Ishikawa (cell line): ENCODE measurements at regions not wholly inside any gene's neighbourhood (a gene's known extent, or its start where the extent isn't known, plus 50 kb on each side); places are given as distances from the start of the nearest gene placed in this dataset.

Source experiments
- CEBPB ChIP-seq: IDR thresholded peaks from 2 replicates; pipeline ENCODE4 v1.6.1; 2012
- CREB1 ChIP-seq: IDR thresholded peaks from 2 replicates; pipeline ENCODE4 v1.6.1; 2012; ENCODE audit warnings: low read depth
- EGR1 ChIP-seq: IDR thresholded peaks from 2 replicates; pipeline ENCODE4 v1.6.1; 2012
- EP300 ChIP-seq: IDR thresholded peaks from 2 replicates; pipeline ENCODE4 v1.6.1; 2012; ENCODE audit warnings: borderline replicate concordance
- FOXM1 ChIP-seq: IDR thresholded peaks from 2 replicates; pipeline ENCODE4 v1.6.1; 2012; ENCODE audit warnings: low read depth, borderline replicate concordance
- RAD21 ChIP-seq: IDR thresholded peaks from 2 replicates; pipeline ENCODE4 v1.6.1; 2012; ENCODE audit warnings: low read depth
- TAF1 ChIP-seq: IDR thresholded peaks from 2 replicates; pipeline ENCODE4 v1.6.1; 2012; ENCODE audit warnings: low read depth, mild to moderate bottlenecking
- TEAD4 ChIP-seq: IDR thresholded peaks from 2 replicates; pipeline ENCODE4 v1.6.1; 2012
- YY1 ChIP-seq: IDR thresholded peaks from 2 replicates; pipeline ENCODE4 v1.6.1; 2012; ENCODE audit warnings: low read depth
- TF ChIP-seq, protein P1 (sequence below): IDR thresholded peaks from 2 replicates; pipeline ENCODE4 v1.6.1; 2012; ENCODE audit warnings: low read depth, mild to moderate bottlenecking
- TF ChIP-seq, protein P2 (sequence below): IDR thresholded peaks from 2 replicates; pipeline ENCODE4 v1.6.1; 2012
- TF ChIP-seq, protein P3 (sequence below): IDR thresholded peaks from 2 replicates; pipeline ENCODE4 v1.6.1; 2012

DNA sequence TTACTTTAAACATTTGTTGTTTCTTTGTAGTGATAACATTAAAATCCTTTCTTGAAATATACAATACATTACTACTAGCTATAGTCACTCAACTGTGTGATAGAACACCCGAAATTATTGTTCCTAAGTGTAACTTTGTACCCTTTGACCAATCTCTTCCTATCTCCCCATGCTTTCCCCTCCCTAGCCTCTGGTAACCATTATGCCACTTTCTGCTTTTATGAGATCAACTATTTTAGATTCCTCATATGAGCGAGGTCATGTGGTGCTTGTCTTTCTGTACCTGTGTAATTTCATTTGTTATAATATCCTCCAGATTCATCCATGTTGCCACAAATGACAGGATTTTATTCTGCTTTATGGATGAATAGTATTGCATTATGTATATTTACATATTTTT lies 629.0 kb downstream of the USP25 start:
- TF ChIP-seq CREB1: no peak
- no peak for TF ChIP-seq FOXM1
- no peak for TF ChIP-seq TAF1
- no peak for TF ChIP-seq EP300
- TF ChIP-seq EGR1: no peak
- no peak for TF ChIP-seq CEBPB
- TF ChIP-seq, protein P1, sequence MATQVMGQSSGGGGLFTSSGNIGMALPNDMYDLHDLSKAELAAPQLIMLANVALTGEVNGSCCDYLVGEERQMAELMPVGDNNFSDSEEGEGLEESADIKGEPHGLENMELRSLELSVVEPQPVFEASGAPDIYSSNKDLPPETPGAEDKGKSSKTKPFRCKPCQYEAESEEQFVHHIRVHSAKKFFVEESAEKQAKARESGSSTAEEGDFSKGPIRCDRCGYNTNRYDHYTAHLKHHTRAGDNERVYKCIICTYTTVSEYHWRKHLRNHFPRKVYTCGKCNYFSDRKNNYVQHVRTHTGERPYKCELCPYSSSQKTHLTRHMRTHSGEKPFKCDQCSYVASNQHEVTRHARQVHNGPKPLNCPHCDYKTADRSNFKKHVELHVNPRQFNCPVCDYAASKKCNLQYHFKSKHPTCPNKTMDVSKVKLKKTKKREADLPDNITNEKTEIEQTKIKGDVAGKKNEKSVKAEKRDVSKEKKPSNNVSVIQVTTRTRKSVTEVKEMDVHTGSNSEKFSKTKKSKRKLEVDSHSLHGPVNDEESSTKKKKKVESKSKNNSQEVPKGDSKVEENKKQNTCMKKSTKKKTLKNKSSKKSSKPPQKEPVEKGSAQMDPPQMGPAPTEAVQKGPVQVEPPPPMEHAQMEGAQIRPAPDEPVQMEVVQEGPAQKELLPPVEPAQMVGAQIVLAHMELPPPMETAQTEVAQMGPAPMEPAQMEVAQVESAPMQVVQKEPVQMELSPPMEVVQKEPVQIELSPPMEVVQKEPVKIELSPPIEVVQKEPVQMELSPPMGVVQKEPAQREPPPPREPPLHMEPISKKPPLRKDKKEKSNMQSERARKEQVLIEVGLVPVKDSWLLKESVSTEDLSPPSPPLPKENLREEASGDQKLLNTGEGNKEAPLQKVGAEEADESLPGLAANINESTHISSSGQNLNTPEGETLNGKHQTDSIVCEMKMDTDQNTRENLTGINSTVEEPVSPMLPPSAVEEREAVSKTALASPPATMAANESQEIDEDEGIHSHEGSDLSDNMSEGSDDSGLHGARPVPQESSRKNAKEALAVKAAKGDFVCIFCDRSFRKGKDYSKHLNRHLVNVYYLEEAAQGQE: no peak
- TF ChIP-seq, protein P2, sequence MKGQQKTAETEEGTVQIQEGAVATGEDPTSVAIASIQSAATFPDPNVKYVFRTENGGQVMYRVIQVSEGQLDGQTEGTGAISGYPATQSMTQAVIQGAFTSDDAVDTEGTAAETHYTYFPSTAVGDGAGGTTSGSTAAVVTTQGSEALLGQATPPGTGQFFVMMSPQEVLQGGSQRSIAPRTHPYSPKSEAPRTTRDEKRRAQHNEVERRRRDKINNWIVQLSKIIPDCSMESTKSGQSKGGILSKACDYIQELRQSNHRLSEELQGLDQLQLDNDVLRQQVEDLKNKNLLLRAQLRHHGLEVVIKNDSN: no peak
- no peak for TF ChIP-seq RAD21
- TF ChIP-seq, protein P3, sequence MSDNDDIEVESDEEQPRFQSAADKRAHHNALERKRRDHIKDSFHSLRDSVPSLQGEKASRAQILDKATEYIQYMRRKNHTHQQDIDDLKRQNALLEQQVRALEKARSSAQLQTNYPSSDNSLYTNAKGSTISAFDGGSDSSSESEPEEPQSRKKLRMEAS: no peak
- TF ChIP-seq YY1: no peak
- TF ChIP-seq TEAD4: no peak
